Mesothelial cell of epicardium (in vitro differentiated cells): ENCODE measurements at regions not wholly inside any gene's neighbourhood (a gene's known extent, or its start where the extent isn't known, plus 50 kb on each side); places are given as distances from the start of the nearest gene placed in this dataset.

Experiments
- DNase-seq, 2 experiments: peaks; one replicate each; pipeline ENCODE4 v3.0.0; 2021; ENCODE audit warnings: low spot score in 2 of 2; ENCODE audit not compliant: unreplicated experiment in 2 of 2
- H3K27ac Mint-ChIP-seq: 2 replicates; pipeline ENCODE4 v1.8.0; 2021; ENCODE audit warnings: mixed read lengths
- H3K27me3 Mint-ChIP-seq: 2 replicates; pipeline ENCODE4 v1.8.0; 2021; ENCODE audit warnings: low read depth, mixed read lengths
- H3K36me3 Mint-ChIP-seq: 2 replicates; pipeline ENCODE4 v1.8.0; 2021; ENCODE audit warnings: mixed read lengths
- H3K4me1 Mint-ChIP-seq: 2 replicates; pipeline ENCODE4 v1.8.0; 2021; ENCODE audit warnings: mixed read lengths
- H3K4me3 Mint-ChIP-seq: 2 replicates; pipeline ENCODE4 v1.8.0; 2021; ENCODE audit warnings: mild to moderate bottlenecking, moderate library complexity, mixed read lengths
- H3K9me3 Mint-ChIP-seq: 2 replicates; pipeline ENCODE4 v1.8.0; 2021; ENCODE audit warnings: mixed read lengths
- TF ChIP-seq, protein P1 (sequence below): fragments of 200-600 bp; sonication (generic); IDR thresholded peaks from one replicate; pipeline ENCODE4 v1.5.0; 2021; ENCODE audit warnings: antibody characterized with exemption; ENCODE audit not compliant: unreplicated experiment

DNA sequence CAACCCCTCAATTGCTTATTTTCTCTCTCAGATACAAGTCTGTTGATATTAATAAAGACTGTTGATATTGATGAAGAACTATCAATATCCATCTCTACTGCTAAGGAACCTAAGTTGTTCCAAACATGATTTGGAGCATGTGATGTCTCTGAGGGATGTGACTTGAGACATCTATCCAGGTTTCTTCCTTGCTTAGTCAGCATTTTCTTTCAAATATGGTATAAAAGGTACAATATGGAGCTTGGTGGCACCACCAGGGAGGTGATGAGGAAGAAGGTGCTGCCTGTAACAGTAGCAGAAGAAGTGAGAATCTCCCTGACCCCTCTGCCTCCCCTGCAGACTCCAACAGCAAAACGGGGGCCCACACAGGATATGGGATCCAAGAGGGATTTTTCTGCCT is 329.0 kb downstream of the MAF start:
- DNase-seq: no peak
- TF ChIP-seq, protein P1, sequence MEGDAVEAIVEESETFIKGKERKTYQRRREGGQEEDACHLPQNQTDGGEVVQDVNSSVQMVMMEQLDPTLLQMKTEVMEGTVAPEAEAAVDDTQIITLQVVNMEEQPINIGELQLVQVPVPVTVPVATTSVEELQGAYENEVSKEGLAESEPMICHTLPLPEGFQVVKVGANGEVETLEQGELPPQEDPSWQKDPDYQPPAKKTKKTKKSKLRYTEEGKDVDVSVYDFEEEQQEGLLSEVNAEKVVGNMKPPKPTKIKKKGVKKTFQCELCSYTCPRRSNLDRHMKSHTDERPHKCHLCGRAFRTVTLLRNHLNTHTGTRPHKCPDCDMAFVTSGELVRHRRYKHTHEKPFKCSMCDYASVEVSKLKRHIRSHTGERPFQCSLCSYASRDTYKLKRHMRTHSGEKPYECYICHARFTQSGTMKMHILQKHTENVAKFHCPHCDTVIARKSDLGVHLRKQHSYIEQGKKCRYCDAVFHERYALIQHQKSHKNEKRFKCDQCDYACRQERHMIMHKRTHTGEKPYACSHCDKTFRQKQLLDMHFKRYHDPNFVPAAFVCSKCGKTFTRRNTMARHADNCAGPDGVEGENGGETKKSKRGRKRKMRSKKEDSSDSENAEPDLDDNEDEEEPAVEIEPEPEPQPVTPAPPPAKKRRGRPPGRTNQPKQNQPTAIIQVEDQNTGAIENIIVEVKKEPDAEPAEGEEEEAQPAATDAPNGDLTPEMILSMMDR: no peak
- Mint-ChIP-seq H3K27me3 (peaks cover 19% of the 10 kb centered on the region), H3K4me3 (no peak overlapping the region), H3K4me1 (no peaks in the 10 kb centered on the region), H3K27ac (no peak overlapping the region), H3K36me3 (no peaks in the 10 kb centered on the region), H3K9me3 (no peaks in the 10 kb centered on the region)

DNA sequence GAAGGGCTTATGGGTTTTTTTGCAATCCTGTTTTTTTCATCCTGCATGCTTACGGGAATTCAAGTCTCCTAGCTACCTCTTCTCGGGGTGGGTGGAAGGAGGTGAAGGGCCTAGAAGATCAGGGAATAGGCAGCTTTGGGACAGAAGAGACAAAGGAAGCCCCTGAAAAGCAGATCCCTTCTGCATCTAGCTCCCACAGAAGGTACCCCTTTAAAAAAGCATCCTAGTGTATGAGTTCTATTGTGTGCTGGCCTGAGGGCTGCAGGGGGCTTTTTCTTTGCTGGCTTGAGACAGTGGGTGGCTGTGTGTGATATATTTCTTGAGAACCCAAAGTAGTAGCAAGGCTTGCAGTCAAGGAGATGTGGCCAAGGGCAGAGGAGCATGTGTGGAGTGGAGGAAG is 330.5 kb downstream of the MAF start:
- TF ChIP-seq, protein P1: no peak
- H3K9me3 Mint-ChIP-seq: no peaks in the 10 kb centered on the region
- no peak overlapping the region for H3K27ac Mint-ChIP-seq
- no peak overlapping the region for H3K4me3 Mint-ChIP-seq
- H3K4me1 Mint-ChIP-seq: no peaks in the 10 kb centered on the region
- no peak for DNase-seq
- H3K36me3 Mint-ChIP-seq: no peaks in the 10 kb centered on the region
- peaks cover 33% of the 10 kb centered on the region for H3K27me3 Mint-ChIP-seq

GRCh38 chr16:79269211-79269863 is 331.2 kb downstream of the MAF start:
- H3K9me3 Mint-ChIP-seq: no peaks in the 10 kb centered on the region
- H3K4me1 Mint-ChIP-seq: no peaks in the 10 kb centered on the region
- H3K36me3 Mint-ChIP-seq: no peaks in the 10 kb centered on the region
- H3K27ac Mint-ChIP-seq: no peak overlapping the region
- no peak for DNase-seq
- H3K27me3 Mint-ChIP-seq: peaks cover 37% of the 10 kb centered on the region
- H3K4me3 Mint-ChIP-seq: no peak overlapping the region
- TF ChIP-seq, protein P1: no peak

GRCh38 chr16:79267781-79268180 is 332.8 kb downstream of the MAF start:
- H3K27ac Mint-ChIP-seq: no peak overlapping the region
- H3K36me3 Mint-ChIP-seq: no peaks in the 10 kb centered on the region
- H3K27me3 Mint-ChIP-seq: peaks cover 40% of the 10 kb centered on the region
- no peak for DNase-seq
- no peaks in the 10 kb centered on the region for H3K4me1 Mint-ChIP-seq
- H3K9me3 Mint-ChIP-seq: no peaks in the 10 kb centered on the region
- TF ChIP-seq, protein P1: no peak
- H3K4me3 Mint-ChIP-seq: no peak overlapping the region

DNA sequence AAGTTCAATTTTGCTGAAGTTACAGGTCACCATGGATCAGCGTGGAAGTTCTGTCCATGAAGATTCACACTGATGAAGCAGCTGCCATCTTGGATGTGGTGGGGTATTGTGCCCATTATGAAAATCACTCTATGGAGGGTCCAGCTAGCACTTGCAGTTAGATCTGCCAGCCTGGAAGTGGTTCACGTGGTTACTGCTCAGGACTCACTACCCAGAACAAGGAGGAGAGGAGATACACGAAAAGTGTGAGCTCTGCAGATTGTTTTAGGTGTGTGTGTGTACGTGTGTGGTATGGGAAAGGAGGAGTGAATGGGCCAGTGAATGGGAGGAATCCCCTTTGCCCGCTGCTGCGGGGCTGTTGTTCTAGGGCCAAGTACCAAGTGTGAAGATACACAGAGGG is 333.4 kb downstream of the MAF start:
- no peaks in the 10 kb centered on the region for H3K36me3 Mint-ChIP-seq
- H3K27me3 Mint-ChIP-seq: peaks cover 38% of the 10 kb centered on the region
- TF ChIP-seq, protein P1: no peak
- no peak overlapping the region for H3K27ac Mint-ChIP-seq
- no peak for DNase-seq
- H3K4me1 Mint-ChIP-seq: no peaks in the 10 kb centered on the region
- H3K9me3 Mint-ChIP-seq: no peaks in the 10 kb centered on the region
- no peak overlapping the region for H3K4me3 Mint-ChIP-seq

DNA sequence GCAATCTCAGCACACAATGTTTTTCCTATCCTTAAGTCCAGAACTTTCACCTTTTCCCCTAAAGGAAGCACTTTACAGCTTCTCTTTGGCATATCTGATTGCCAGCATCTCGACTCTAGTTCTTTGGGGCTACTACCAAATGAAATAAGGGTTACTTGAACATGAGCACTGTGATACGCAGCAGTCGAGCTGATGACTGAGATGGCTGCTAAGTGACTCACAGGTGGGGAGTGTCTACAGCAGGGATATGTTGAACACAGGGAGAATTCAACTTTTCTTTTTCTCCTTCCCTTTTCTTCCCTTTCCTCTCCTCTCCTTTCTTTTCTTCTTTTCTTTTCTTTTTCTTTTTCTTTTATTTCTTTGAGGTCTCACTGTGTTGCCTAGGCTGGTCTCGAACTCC is 334.8 kb downstream of the MAF start:
- no peak overlapping the region for H3K4me3 Mint-ChIP-seq
- H3K4me1 Mint-ChIP-seq: no peaks in the 10 kb centered on the region
- H3K36me3 Mint-ChIP-seq: no peaks in the 10 kb centered on the region
- TF ChIP-seq, protein P1: no peak
- DNase-seq: no peak
- H3K9me3 Mint-ChIP-seq: no peaks in the 10 kb centered on the region
- peaks cover 38% of the 10 kb centered on the region for H3K27me3 Mint-ChIP-seq
- H3K27ac Mint-ChIP-seq: no peak overlapping the region
